Inflammatory macrophage treated with lipopolysaccharide for 1 hour (primary cell): ENCODE measurements at regions not wholly inside any gene's neighbourhood (a gene's known extent, or its start where the extent isn't known, plus 50 kb on each side); places are given as distances from the start of the nearest gene placed in this dataset.
"Not testable (repeated sequence)": the region's sequence is repeated elsewhere in the genome, so short reads cannot be mapped to it uniquely, and the experiment has no call there.

ENCODE experiments used
- DNase-seq, 2 donors: peaks; one replicate each; pipeline ENCODE4 v3.0.0-alpha.2; 2020 to 2022

DNA sequence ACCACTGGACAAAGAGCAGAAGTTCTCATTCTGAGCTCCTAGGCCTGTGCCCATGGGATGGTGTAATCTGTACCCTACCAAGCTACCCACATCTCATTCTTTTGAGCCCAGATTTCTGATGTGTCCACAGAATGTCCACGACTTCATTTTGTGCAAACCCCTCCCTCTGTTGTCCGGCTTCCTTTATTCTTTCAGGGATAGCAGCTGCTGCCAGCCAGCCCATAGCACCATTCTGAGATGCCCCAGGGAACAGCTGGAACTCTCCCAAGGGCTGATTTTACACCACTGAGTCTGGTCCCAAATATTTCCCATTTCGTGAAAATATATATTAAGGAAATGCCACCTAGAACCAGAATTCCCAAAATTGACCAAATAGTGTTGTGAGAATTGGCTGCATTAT, 236.6 kb downstream of the SATB1 start:
- DNase-seq = no peak

DNA sequence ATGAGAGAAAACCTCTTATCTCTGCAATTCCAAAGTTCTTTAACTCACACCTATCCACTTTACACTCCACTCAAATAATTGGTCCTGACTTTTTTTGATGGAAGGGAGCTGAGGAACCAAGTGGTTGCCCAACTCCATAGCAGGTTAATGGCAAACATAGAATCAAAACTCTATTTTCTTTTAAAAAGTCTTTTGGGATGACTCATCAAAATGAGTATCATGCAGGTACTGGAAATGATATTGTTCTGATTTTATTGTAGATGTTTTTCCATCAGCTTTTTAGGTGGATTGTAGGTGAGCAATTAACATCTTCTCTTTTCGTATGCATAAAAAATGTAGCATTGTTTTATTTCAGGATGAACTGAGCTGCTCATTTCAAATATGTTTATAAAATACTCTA, 239.5 kb downstream of the SATB1 start:
- no peak for DNase-seq

DNA sequence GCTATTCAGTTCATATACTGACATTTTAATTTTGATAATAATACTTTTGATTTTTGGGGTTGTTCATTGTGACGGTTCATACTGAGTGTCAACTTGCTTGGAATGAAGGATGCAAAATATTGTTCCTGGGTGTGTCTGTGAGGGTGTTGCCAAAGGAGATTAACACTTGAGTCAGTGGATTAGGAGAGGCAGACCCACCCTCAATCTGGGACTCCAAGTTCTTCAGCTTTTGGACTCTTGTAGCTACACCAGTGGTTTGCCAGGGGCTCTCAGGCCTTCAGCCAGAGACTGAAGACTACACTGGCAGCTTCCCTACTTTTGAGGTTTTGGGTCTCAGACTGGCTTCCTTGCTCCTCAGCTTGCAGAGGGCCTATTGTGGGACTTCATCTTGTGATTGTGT, 242.2 kb downstream of the SATB1 start:
- DNase-seq = not testable (repeated sequence)

GRCh38 chr3:18179521-18179920, 245.6 kb downstream of the SATB1 start:
- no peak for DNase-seq

DNA sequence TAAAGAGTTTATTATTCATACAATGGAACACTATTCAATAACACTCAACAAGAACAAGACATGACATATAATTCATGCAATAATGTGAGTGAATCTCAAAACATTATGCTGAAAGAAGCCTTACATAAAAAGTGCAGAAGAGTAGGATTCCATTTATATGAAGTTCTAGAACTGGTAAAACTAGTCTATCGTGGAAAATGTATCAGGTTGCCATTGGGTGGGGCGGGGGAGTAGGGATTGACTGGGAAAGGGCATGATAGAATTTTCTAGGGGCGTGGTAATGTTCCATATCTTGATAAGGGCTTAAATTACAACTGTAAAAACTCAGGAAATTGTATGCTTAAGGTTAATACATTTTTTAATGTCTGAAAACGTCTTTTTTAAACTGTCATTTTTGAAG, 247.9 kb downstream of the SATB1 start:
- no peak for DNase-seq

GRCh38 chr3:18173891-18174290, 251.2 kb downstream of the SATB1 start:
- peak; percentile 55 to 65 for DNase-seq

- DNase-seq = no peak
These were observed 265.5 kb downstream of the SATB1 start for GRCh38 chr3:18159681-18160080.

DNA sequence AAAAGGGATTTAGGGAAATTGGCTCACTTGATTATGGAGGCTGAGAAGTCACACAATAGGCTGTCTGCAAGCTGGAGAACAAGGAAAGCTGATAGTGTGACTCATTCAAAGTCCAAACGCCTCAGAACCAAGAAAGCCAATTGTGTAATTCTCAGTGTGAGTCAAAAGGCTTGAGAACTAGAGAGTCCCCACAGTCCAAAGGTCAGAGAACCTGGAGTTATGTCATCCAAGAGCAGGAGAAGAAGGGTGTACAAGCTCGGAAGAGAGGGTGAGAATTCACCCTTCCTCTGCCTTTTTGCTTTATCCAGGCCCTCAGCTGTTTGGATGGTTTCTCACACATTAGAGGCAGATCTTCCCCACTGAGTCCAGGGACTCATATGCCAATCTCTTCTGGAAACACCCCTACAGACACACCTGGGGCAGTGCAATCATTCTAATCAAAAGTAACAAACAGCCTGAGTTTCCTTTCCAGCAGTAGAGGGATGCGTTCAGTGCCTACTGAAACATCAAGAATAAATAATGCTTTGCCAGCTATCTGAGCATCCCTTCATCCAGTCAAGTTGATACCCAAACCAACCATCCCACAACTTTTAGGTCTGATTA, 271.5 kb downstream of the SATB1 start:
- DNase-seq = peak; percentile 41 to 71

DNA sequence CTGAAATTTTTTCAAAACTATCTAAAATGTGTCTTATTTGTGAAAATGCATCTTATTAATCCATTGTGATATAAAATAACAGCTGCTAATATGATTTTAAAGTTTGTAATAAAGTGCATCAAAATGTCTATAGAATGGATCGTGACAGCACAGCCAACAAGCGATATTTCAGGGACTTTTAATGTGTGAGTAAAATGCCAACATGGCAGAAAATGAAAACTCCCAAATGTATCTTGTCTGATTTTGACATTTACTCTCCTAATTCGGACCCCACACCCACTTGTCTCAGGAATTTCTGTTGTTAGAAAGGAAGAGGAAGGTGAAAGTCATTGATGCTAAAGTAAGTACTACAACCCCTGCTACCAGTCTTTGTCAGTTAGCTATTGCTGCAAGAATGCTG, 273.9 kb downstream of the SATB1 start:
- no peak for DNase-seq

DNA sequence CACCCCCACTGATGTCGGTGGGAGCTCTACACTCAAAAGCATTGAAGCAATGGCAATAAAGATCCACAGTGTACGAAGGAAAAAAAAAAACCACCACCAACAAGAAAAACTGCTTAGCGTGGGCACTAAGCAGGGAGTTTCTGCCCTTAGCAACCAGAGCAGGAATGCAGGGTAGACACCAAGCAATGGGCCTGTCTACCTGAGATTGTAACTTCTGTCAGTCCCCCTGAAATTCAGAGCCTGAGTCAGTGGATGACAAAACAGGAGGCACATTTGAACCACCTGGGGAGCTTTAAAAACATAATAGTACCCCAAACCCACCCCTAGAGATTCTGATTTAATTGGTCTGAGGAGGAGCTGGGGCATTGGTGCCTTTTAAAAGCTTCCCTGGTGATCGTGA, 275.2 kb downstream of the SATB1 start:
- no peak for DNase-seq

DNA sequence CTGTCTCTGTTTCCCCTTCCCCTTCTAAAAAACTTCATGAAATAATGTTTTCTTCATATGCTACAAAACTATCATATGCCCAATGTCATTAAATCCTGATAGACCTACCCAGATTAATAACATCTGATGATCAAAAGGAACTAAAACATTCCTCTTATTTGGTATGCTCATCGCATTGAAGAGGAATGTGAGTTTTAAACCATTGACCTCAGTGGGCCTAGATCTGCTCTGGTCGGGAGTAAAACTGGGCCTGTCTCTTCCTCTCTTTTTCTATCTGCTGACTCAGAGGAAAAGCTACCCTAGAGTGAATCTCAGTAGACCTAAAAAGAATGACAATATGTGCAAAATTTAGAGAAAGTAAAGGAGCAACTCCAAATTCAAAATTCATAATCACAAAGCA, 275.8 kb downstream of the SATB1 start:
- DNase-seq = no peak

- DNase-seq = no peak
These were observed 280.6 kb downstream of the SATB1 start for GRCh38 chr3:18144571-18144970.

DNA sequence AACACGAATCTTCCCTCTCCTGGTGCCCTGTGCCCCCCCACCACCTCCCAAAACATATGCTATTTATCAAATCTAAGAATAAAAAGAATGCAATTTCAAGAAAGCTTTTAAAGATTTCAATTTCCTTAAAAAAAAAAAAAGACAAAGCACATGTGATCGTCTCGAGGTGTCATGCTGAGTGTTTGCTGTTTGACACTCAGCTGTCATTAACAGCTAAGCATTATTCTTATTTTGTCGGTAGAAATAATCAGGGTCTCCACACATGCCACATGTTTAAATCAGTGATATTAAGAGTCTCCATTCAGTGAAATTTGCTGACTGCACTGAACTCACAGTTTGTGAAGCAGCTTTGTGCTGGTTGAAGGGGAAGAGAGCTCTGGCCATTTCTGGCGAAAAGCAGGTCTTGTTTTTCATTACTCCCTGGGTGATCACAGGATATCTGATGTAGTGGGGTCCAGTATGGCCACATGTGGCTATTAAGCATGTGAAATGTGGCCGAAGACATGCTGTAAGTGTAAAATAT, 281.8 kb downstream of the SATB1 start:
- DNase-seq = no peak

GRCh38 chr3:18137958-18138357, 287.2 kb downstream of the SATB1 start:
- no peak for DNase-seq

DNA sequence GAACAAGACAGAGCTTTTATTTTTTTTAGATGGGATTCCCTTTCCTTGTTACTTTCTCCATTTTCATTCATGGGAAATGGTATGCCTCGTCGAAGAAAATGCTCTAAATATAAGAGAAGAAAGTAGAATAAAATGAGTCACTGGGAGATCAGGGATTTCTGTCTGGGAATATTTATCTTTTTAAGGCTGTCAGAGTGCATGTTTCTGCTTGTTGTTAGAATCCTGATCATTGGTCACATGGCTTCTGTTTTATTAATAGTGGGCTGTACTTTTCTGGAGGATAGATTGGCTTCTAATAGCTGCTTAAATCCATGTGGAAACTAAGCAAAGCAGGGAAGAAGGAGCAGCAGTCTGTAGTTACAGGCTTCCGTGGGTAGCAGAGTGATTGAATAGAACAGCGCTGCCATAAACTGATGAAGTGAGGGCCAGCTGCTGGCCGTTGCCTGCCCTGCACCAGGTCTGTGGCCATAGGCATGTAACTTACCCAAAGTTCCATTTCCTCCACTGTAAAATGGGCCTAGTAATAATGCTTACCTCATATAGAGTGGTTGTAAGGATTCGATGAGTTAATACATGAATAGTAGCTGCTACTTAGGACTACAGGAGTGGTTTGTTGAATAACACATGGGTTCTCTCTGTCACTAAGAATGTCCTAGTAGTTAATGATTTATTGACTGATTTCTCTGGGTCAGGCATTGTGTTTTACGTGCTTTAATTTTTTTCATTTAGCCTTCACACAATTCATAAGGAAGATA, 289.9 kb downstream of the SATB1 start:
- no peak for DNase-seq

- peak; percentile 30 to 80 for DNase-seq
These were observed 290.6 kb downstream of the SATB1 start for GRCh38 chr3:18134386-18135059.

DNA sequence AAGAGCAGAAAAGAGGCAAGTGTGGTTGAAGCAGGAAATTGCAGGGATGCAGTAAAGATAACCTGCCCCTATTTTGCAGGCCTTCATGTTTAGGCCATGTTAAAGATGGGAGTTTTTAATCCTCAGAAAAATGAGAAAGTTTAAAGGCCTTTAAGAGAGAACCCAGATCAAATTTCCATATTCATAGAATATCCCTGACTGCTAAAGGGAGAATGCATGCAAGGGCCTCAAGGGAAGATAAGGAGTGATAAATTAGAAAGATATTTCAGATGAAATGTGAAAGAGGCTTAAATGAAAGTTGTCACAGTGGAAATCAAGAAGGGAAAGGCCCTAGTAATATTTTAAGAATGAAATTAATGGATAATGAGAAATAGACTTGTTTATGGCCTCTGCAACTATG, 292.1 kb downstream of the SATB1 start:
- no peak for DNase-seq

- DNase-seq = no peak
These were observed 297.1 kb downstream of the SATB1 start for GRCh38 chr3:18127859-18128681.

GRCh38 chr3:18127174-18127858, 297.8 kb downstream of the SATB1 start:
- no peak for DNase-seq

DNA sequence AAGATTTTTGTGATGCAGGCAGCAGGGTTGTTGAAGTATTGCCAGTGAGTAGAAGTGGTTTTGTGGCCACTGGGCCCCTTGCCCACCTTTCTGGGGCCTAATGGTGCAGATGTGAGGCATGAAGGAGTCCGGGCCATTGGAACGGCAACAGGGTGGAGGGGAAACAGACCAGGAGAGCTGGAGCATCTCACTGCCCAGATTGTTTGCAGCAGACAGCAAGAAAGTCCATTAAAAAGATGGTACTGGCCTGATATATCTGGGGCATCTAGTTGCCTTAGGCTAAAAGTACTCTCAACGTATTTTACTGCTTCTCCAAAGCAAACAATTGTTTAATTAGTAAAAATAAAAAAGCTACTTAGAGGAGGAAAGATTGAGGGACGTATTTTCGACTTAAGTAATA, 298.4 kb downstream of the SATB1 start:
- DNase-seq = no peak

- no peak for DNase-seq
These were observed 300.6 kb downstream of the SATB1 start for GRCh38 chr3:18124501-18124900.

GRCh38 chr3:18122264-18122663, 302.9 kb downstream of the SATB1 start:
- DNase-seq = no peak

DNA sequence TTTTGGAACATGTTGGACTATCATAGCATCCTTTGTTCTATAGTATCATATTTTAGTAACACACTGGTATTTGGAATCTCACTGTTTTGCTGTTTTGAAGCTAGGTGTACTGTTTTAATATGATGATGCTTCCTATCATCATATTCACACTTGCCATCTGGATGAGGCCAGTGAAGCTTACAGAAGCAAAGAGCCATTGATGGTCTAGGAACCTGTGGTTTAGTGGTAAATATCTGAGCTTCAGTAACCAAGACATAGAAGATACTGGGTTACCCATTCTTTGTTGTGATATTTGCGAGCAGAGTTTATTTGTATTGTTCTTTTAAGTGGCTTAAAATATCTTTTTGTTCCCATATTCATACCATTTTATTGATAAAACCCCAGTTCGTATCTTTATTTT, 304.1 kb downstream of the SATB1 start:
- no peak for DNase-seq
